SK-N-MC (cell line): ENCODE measurements at regions not wholly inside any gene's neighbourhood (a gene's known extent, or its start where the extent isn't known, plus 50 kb on each side); places are given as distances from the start of the nearest gene placed in this dataset.

ENCODE experiments used
- EZH2 ChIP-seq: fragments of 200-600 bp; sonication (generic); IDR thresholded peaks from one replicate; pipeline ENCODE4 v1.6.1; 2017; ENCODE audit warnings: antibody characterized with exemption
- FOXP2 ChIP-seq: optimal IDR thresholded peaks from 2 replicates; pipeline ENCODE3; 2011; ENCODE audit warnings: mild to moderate bottlenecking, moderate library complexity; ENCODE audit not compliant: insufficient read depth; ENCODE audit errors: extremely low read length, control extremely low read depth
- POLR2AphosphoS5 ChIP-seq: IDR thresholded peaks from 2 replicates; pipeline ENCODE4 v1.6.1; 2012; ENCODE audit warnings: mild to moderate bottlenecking, low read depth, low read length, borderline replicate concordance

DNA sequence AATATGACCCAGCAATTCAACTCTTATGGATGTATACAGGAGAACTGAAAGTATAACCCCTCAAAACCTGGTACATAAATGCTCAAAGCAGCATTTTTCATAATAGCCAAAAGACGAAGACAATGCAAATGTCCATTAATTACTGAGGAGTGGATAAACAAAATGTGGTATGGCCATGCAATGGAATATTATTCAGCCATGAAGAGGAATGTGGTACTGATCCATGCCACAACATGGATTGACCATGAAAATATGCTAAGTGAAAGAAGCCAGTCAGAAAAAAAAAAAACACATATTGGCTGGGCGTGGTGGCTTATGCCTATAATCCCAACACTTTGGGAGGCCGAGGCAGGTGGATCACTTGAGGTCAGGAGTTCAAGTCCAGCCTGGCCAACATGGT is 74.5 kb upstream of the PLS3 start:
- TF ChIP-seq POLR2AphosphoS5 (no peak), EZH2 (no peak), FOXP2 (no peak)
